BJ (cell line): ENCODE measurements at regions not wholly inside any gene's neighbourhood (a gene's known extent, or its start where the extent isn't known, plus 50 kb on each side); places are given as distances from the start of the nearest gene placed in this dataset.

ENCODE experiments used
- CTCF ChIA-PET: fragments of 350-600 bp; formaldehyde crosslinking; extraction: SDS; loops from one replicate; lab custom pipeline; 2021; ENCODE audit warnings: antibody characterized with exemption, inconsistent platforms; lab: Yijun Ruan, JAX
- POLR2A ChIA-PET: fragments of 300-600 bp; sonication (Branson Sonifier 250); formaldehyde crosslinking; extraction: SDS; loops from one replicate; lab custom pipeline; 2021; ENCODE audit warnings: antibody characterized with exemption; lab: Charles Lee
- DNase-seq: peaks from one replicate; pipeline ENCODE4 v3.0.0-alpha.2; 2011; ENCODE audit warnings: low read depth
- H3K27me3 ChIP-seq: 2 replicates; pipeline ENCODE4 v1.6.0; 2011; ENCODE audit warnings: low read length; ENCODE audit not compliant: control insufficient read depth, insufficient read depth
- H3K36me3 ChIP-seq: 2 replicates; pipeline ENCODE4 v1.5.1; 2011; ENCODE audit warnings: low read length; ENCODE audit not compliant: control insufficient read depth, insufficient read depth
- H3K4me3 ChIP-seq: 2 replicates; pipeline ENCODE4 v1.5.1; 2011; ENCODE audit warnings: low read depth, mild to moderate bottlenecking, control low read depth, low read length
- TF ChIP-seq, protein P1 (sequence below): IDR thresholded peaks from 2 replicates; pipeline ENCODE4 v1.5.1; 2011; ENCODE audit warnings: low read depth, mild to moderate bottlenecking, control low read depth, inconsistent platforms, low read length, moderate library complexity; ENCODE audit not compliant: insufficient read depth

DNA sequence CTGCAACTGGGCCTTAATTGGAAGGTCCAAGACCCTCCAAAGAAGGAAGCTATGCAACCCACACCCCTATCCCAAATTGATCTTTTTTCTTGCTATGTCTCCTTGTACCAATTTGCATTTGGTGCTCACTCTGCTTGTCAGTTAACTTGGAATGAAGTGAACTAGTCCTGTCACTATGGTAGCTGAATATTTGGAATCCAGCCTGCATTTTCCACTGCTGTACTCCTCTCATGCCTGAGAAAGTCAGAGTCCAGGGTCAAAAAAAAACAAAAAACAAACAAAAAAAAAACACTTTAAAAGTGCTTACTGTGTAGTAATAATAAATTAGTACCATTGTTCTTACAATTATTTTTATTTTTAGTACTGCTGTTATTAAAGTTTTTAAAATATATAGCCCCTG is 462.8 kb upstream of the SLC8A1 start:
- ChIA-PET POLR2A (no interaction called here), CTCF (no interaction called here)
- Histone ChIP-seq H3K4me3 (no peak overlapping the region), H3K36me3 (no peaks in the 10 kb centered on the region), H3K27me3 (no peaks in the 10 kb centered on the region)
- DNase-seq = no peak
- TF ChIP-seq, protein P1, sequence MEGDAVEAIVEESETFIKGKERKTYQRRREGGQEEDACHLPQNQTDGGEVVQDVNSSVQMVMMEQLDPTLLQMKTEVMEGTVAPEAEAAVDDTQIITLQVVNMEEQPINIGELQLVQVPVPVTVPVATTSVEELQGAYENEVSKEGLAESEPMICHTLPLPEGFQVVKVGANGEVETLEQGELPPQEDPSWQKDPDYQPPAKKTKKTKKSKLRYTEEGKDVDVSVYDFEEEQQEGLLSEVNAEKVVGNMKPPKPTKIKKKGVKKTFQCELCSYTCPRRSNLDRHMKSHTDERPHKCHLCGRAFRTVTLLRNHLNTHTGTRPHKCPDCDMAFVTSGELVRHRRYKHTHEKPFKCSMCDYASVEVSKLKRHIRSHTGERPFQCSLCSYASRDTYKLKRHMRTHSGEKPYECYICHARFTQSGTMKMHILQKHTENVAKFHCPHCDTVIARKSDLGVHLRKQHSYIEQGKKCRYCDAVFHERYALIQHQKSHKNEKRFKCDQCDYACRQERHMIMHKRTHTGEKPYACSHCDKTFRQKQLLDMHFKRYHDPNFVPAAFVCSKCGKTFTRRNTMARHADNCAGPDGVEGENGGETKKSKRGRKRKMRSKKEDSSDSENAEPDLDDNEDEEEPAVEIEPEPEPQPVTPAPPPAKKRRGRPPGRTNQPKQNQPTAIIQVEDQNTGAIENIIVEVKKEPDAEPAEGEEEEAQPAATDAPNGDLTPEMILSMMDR = no peak

DNA sequence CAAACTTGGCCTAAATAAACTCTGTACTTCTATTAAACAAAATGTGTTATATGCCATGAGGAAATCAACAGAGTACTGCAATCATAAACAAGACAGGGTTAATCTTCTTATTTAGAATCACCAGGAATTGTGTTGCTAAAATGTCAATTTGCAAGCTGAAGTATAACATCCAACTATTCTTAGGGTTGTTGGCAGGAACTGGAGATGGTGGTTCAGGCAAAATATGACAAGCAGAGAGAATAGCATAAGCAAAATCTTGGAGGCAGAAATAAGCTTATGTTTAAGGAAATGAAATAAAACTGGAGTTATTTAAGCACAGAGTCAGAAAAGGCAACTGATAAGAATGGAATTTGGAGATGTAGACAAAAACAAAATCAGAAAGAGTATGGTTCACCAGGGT is 463.8 kb upstream of the SLC8A1 start:
- no peak for DNase-seq
- Histone ChIP-seq H3K27me3 (no peaks in the 10 kb centered on the region), H3K4me3 (no peak overlapping the region), H3K36me3 (no peaks in the 10 kb centered on the region)
- TF ChIP-seq, protein P1 = no peak
- ChIA-PET CTCF (no interaction called here), POLR2A (no interaction called here)

DNA sequence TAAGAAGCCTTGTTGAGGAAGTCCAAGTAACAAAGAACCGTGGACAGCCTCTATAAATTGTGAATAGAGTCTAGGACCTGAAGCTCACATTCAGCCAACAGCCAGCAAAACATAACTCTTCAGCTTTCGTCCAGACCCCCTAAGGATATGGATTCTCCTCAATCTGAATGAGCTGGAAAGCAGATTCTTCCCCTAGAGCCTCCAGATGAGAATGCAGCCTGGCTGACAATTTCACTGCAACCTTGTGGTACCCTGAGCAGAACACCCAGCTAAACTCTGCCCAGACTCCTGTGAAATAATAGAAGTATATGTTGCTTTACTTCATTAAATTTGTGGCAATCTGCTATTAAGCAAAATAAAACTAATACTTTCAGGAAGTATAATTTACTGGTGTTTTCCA is 483.5 kb upstream of the SLC8A1 start:
- ChIA-PET POLR2A (no interaction called here), CTCF (no interaction called here)
- Histone ChIP-seq H3K4me3 (no peak overlapping the region), H3K36me3 (no peaks in the 10 kb centered on the region), H3K27me3 (no peaks in the 10 kb centered on the region)
- TF ChIP-seq, protein P1 = no peak
- DNase-seq = no peak

DNA sequence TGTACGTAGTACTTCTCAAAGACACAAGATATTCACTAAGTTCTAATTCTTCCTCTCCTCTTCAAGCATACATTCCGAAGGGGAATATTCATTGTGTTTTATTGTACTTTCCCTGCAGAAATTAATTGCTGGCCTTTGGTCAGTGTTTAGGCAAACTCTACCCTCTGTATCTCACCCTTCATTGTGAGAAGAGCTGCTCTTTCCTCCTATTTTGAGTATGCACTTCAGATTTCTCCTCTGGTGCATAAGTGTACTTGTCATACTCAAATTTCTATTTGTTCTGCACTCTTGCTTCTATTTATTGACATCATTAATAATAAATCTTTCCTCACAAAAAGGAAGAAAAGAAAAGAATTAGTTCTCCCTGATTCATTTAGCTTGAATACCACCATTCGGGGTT is 485.4 kb upstream of the SLC8A1 start:
- CTCF ChIA-PET = no interaction called here
- Histone ChIP-seq H3K36me3 (no peaks in the 10 kb centered on the region), H3K27me3 (no peaks in the 10 kb centered on the region), H3K4me3 (no peak overlapping the region)
- TF ChIP-seq, protein P1 = no peak
- POLR2A ChIA-PET = no interaction called here
- DNase-seq = no peak

DNA sequence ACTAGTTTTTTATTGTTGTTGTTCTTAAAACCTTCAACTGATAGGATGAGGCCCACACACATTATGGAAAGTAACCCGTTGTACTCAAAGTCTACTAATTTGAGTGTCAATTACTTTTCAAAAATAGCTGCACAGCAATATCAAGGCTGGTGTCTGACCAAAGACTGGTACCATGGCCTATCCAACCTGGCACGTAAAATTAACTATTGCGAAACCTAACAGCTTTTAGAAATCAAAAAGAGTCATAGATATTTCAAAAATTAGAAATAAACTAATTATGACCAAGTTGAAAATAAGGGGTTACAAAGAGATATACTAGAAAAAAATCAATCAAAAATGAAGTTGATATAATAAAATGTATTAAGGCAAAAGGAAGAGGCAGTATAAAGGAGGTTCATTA is 501.5 kb upstream of the SLC8A1 start:
- Histone ChIP-seq H3K4me3 (no peak overlapping the region), H3K27me3 (no peaks in the 10 kb centered on the region), H3K36me3 (no peaks in the 10 kb centered on the region)
- DNase-seq = no peak
- TF ChIP-seq, protein P1 = no peak
- ChIA-PET POLR2A (no interaction called here), CTCF (interaction anchor here (0.9 kb wide), 1 partner anchor 10 kb away, joined by 4 read pairs; no protein-coding TSS in a partner anchor)
